OCI-LY7 (cell line): ENCODE measurements at regions not wholly inside any gene's neighbourhood (a gene's known extent, or its start where the extent isn't known, plus 50 kb on each side); places are given as distances from the start of the nearest gene placed in this dataset.

Experiments
- BruUV-seq: library from RNA; stranded (reverse); fragments of 400-500 nt; replicated peaks from 2 replicates; lab custom pipeline; 2021; lab: Mats Ljungman, UMichigan
- CTCF ChIA-PET: fragments of 300-600 bp; sonication (Branson Sonifier 250); formaldehyde crosslinking; loops from one replicate; lab custom pipeline; 2022; ENCODE audit warnings: antibody characterized with exemption; ENCODE audit not compliant: unreplicated experiment; lab: Charles Lee
- POLR2A ChIA-PET: fragments of 300-600 bp; sonication (Branson Sonifier 250); formaldehyde crosslinking; loops from one replicate; lab custom pipeline; 2022; ENCODE audit warnings: antibody characterized with exemption; lab: Charles Lee
- DNase-seq: peaks from one replicate; pipeline ENCODE4 v3.0.0-alpha.2; 2015; ENCODE audit warnings: low spot score
- H2AFZ ChIP-seq: fragments of 200-600 bp; sonication (generic), shearing (Covaris generic); 2 replicates; pipeline ENCODE4 v1.6.1; 2014; ENCODE audit warnings: mild to moderate bottlenecking, antibody characterized with exemption, low read length, moderate library complexity
- H3K27ac ChIP-seq: fragments of 200-600 bp; sonication (generic); 2 replicates; pipeline ENCODE4 v1.5.1; 2014; ENCODE audit warnings: mixed run types, low read depth, mild to moderate bottlenecking, moderate library complexity, low read length, inconsistent platforms; ENCODE audit not compliant: poor library complexity, severe bottlenecking
- H3K36me3 ChIP-seq: fragments of 200-600 bp; sonication (generic); 2 replicates; pipeline ENCODE4 v1.6.1; 2014; ENCODE audit warnings: mild to moderate bottlenecking, antibody characterized with exemption, low read length, moderate library complexity, mixed read lengths; ENCODE audit not compliant: insufficient read depth
- H3K4me1 ChIP-seq: fragments of 200-600 bp; sonication (generic); 2 replicates; pipeline ENCODE4 v1.5.1; 2014; ENCODE audit warnings: mild to moderate bottlenecking, low read length; ENCODE audit not compliant: insufficient read depth, poor library complexity, severe bottlenecking
- H3K4me2 ChIP-seq: fragments of 200-600 bp; sonication (generic); 2 replicates; pipeline ENCODE4 v1.6.1; 2014; ENCODE audit warnings: mild to moderate bottlenecking, low read length
- H3K4me3 ChIP-seq: fragments of 200-600 bp; sonication (generic); 2 replicates; pipeline ENCODE4 v1.5.1; 2014; ENCODE audit warnings: mild to moderate bottlenecking, low read depth, low read length; ENCODE audit not compliant: poor library complexity, severe bottlenecking
- H3K79me2 ChIP-seq: fragments of 200-600 bp; sonication (generic); 2 replicates; pipeline ENCODE4 v1.6.1; 2016; ENCODE audit warnings: low read depth, mild to moderate bottlenecking, low read length, moderate library complexity, mixed read lengths; ENCODE audit not compliant: insufficient read depth
- H3K9me2 ChIP-seq: fragments of 200-600 bp; sonication (generic); 2 replicates; pipeline ENCODE4 v1.6.1; 2016; ENCODE audit warnings: mild to moderate bottlenecking, low read length, mixed read lengths; ENCODE audit not compliant: insufficient read depth
- H3K9me3 ChIP-seq: fragments of 200-600 bp; sonication (generic); 2 replicates; pipeline ENCODE4 v1.6.1; 2014; ENCODE audit warnings: mild to moderate bottlenecking, mixed run types, low read length, mixed read lengths
- H4K20me1 ChIP-seq: fragments of 200-600 bp; sonication (generic); 2 replicates; pipeline ENCODE4 v1.6.1; 2014; ENCODE audit warnings: mild to moderate bottlenecking, antibody characterized with exemption, low read length, moderate library complexity, mixed read lengths; ENCODE audit not compliant: insufficient read depth
- EZH2phosphoT487 ChIP-seq: fragments of 200-600 bp; sonication (generic); IDR thresholded peaks from 2 replicates; pipeline ENCODE4 v1.6.1; 2018; ENCODE audit warnings: low read depth, borderline replicate concordance, mild to moderate bottlenecking, mixed run types, antibody characterized with exemption, low read length, moderate library complexity, mixed read lengths
- intact Hi-C: fragments of 100-400 bp; cut with micrococcal nuclease; formaldehyde crosslinking; loops from one replicate; pipeline ENCODE4 v1.10.0; 2022; ENCODE audit not compliant: unreplicated experiment
- TF ChIP-seq, protein P1 (sequence below): fragments of 200-600 bp; sonication (generic); conservative IDR thresholded peaks from 2 replicates; pipeline ENCODE4 v1.5.1; 2014; ENCODE audit warnings: mild to moderate bottlenecking, antibody characterized with exemption, low read length, moderate library complexity, mixed read lengths

GRCh38 chr14:104239185-104239775 is 100.9 kb downstream of the KIF26A start:
- POLR2A ChIA-PET = no interaction called here
- no TSS peak for BruUV-seq
- intact Hi-C loops = no loop called here
- Histone ChIP-seq H4K20me1 (no peaks in the 10 kb centered on the region), H3K79me2 (no peaks in the 10 kb centered on the region), H3K9me2 (no peaks in the 10 kb centered on the region), H3K27ac (peak overlapping the region; percentile 91), H2AFZ (peak overlapping the region; percentile 83; the same call in 1 of the 2 replicates), H3K4me2 (peak overlapping the region; percentile 76), H3K36me3 (no peaks in the 10 kb centered on the region), H3K4me3 (no peak overlapping the region), H3K9me3 (peaks cover 9% of the 10 kb centered on the region; the same call in 1 of the 2 replicates), H3K4me1 (peaks cover 29% of the 10 kb centered on the region)
- no peak for TF ChIP-seq EZH2phosphoT487
- TF ChIP-seq, protein P1, sequence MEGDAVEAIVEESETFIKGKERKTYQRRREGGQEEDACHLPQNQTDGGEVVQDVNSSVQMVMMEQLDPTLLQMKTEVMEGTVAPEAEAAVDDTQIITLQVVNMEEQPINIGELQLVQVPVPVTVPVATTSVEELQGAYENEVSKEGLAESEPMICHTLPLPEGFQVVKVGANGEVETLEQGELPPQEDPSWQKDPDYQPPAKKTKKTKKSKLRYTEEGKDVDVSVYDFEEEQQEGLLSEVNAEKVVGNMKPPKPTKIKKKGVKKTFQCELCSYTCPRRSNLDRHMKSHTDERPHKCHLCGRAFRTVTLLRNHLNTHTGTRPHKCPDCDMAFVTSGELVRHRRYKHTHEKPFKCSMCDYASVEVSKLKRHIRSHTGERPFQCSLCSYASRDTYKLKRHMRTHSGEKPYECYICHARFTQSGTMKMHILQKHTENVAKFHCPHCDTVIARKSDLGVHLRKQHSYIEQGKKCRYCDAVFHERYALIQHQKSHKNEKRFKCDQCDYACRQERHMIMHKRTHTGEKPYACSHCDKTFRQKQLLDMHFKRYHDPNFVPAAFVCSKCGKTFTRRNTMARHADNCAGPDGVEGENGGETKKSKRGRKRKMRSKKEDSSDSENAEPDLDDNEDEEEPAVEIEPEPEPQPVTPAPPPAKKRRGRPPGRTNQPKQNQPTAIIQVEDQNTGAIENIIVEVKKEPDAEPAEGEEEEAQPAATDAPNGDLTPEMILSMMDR = no peak
- no peak for DNase-seq
- CTCF ChIA-PET = no interaction called here

- H3K27ac ChIP-seq = peak overlapping the region; percentile 91
- TF ChIP-seq, protein P1 = no peak
- no peak for TF ChIP-seq EZH2phosphoT487
- no peaks in the 10 kb centered on the region for H3K36me3 ChIP-seq
- no TSS peak for BruUV-seq
- H2AFZ ChIP-seq = peak overlapping the region; percentile 83
- H3K9me2 ChIP-seq = no peaks in the 10 kb centered on the region
- ChIA-PET POLR2A (interaction anchor here (0.6 kb wide), 1 partner anchor 22 kb away, joined by 3 read pairs; no protein-coding TSS in a partner anchor), CTCF (no interaction called here)
- H3K4me3 ChIP-seq = peak overlapping the region; percentile 54
- peak; percentile 46 for DNase-seq
- H4K20me1 ChIP-seq = no peaks in the 10 kb centered on the region
- H3K4me2 ChIP-seq = peak overlapping the region; percentile 76
- peaks cover 29% of the 10 kb centered on the region for H3K4me1 ChIP-seq
- intact Hi-C loops = no loop called here
- peaks cover 6% of the 10 kb centered on the region; the same call in 1 of the 2 replicates for H3K9me3 ChIP-seq
- no peaks in the 10 kb centered on the region for H3K79me2 ChIP-seq
Measured at GRCh38 chr14:104239861-104240301, 101.5 kb downstream of the KIF26A start.

- TF ChIP-seq EZH2phosphoT487 = no peak
- TF ChIP-seq, protein P1 = no peak
- Histone ChIP-seq H3K36me3 (no peaks in the 10 kb centered on the region), H2AFZ (peak overlapping the region; percentile 83), H3K27ac (peak overlapping the region; percentile 91), H4K20me1 (no peaks in the 10 kb centered on the region), H3K9me2 (no peaks in the 10 kb centered on the region), H3K79me2 (no peaks in the 10 kb centered on the region), H3K4me2 (peak overlapping the region; percentile 76), H3K4me1 (peaks cover 29% of the 10 kb centered on the region), H3K4me3 (peak overlapping the region; percentile 54), H3K9me3 (peaks cover 6% of the 10 kb centered on the region; the same call in 1 of the 2 replicates)
- ChIA-PET CTCF (no interaction called here), POLR2A (interaction anchor here (0.6 kb wide), 1 partner anchor 22 kb away, joined by 3 read pairs; no protein-coding TSS in a partner anchor)
- no TSS peak for BruUV-seq
- peak; percentile 94 for DNase-seq
- intact Hi-C loops = no loop called here
Measured at GRCh38 chr14:104240434-104241157, 102.2 kb downstream of the KIF26A start.
